PC-3 (cell line): ENCODE measurements at regions not wholly inside any gene's neighbourhood (a gene's known extent, or its start where the extent isn't known, plus 50 kb on each side); places are given as distances from the start of the nearest gene placed in this dataset.
A peak's percentile ranks its signal among the peaks of the same experiment; 100 is the strongest.

ENCODE experiments used
- ATAC-seq: fragments of 200-7000 bp; cut with Tn5 transposase; 2 replicates; pipeline ENCODE4 v1.9.1; 2020; ENCODE audit warnings: mild to moderate bottlenecking, moderate library complexity
- BruUV-seq: library from RNA; stranded (reverse); fragments of 400-500 nt; replicated peaks from 2 replicates; lab custom pipeline; 2021; lab: Mats Ljungman, UMichigan
- CTCF ChIA-PET: fragments of 300-600 bp; sonication (Branson Sonifier 250); formaldehyde crosslinking; loops from one replicate; lab custom pipeline; 2022; ENCODE audit warnings: antibody characterized with exemption; lab: Charles Lee
- POLR2A ChIA-PET: fragments of 300-600 bp; sonication (Branson Sonifier 250); formaldehyde crosslinking; loops from one replicate; lab custom pipeline; 2022; ENCODE audit warnings: antibody characterized with exemption; ENCODE audit not compliant: unreplicated experiment; lab: Charles Lee
- DNase-seq: peaks from one replicate; pipeline ENCODE4 v3.0.0-alpha.2; 2015
- H2AFZ ChIP-seq: fragments of 300-600 bp; sonication (generic); 2 replicates; pipeline ENCODE4 v1.6.0; 2016; ENCODE audit warnings: antibody characterized with exemption, low read length
- H3F3A ChIP-seq: fragments of 300-600 bp; sonication (generic); one replicate; pipeline ENCODE4 v1.6.0; 2017; ENCODE audit warnings: antibody characterized with exemption, low read length, control low read depth, mild to moderate bottlenecking; ENCODE audit not compliant: unreplicated experiment
- H3K27ac ChIP-seq: fragments of 300-600 bp; sonication (generic); 2 replicates; pipeline ENCODE4 v1.5.1; 2016; ENCODE audit warnings: mild to moderate bottlenecking, low read length
- H3K27me3 ChIP-seq: fragments of 300-600 bp; sonication (generic); 2 replicates; pipeline ENCODE4 v1.6.1; 2016; ENCODE audit warnings: low read length, mixed read lengths
- H3K36me3 ChIP-seq: fragments of 300-600 bp; sonication (generic); 2 replicates; pipeline ENCODE4 v1.6.1; 2016; ENCODE audit warnings: low read depth, mixed run types, low read length, mixed read lengths
- H3K4me1 ChIP-seq: fragments of 300-600 bp; sonication (generic); 2 replicates; pipeline ENCODE4 v1.5.1; 2016; ENCODE audit warnings: low read length; ENCODE audit not compliant: insufficient read depth
- H3K4me2 ChIP-seq: fragments of 300-600 bp; sonication (generic); 2 replicates; pipeline ENCODE4 v1.6.0; 2016; ENCODE audit warnings: low read length
- H3K4me3 ChIP-seq: fragments of 300-600 bp; sonication (generic); 2 replicates; pipeline ENCODE4 v1.5.1; 2016; ENCODE audit warnings: mild to moderate bottlenecking, low read length, mixed read lengths
- H3K79me2 ChIP-seq: fragments of 300-600 bp; sonication (generic); 2 replicates; pipeline ENCODE4 v1.6.1; 2017; ENCODE audit warnings: low read length, mixed read lengths
- H3K9ac ChIP-seq: fragments of 300-600 bp; sonication (generic); 2 replicates; pipeline ENCODE4 v1.6.0; 2016; ENCODE audit warnings: mild to moderate bottlenecking, low read length
- H3K9me2 ChIP-seq: fragments of 300-600 bp; sonication (generic); replicated peaks from 2 replicates; pipeline ENCODE4 v1.6.1; 2016; ENCODE audit warnings: mixed run types, low read length, mixed read lengths
- H3K9me3 ChIP-seq: fragments of 300-600 bp; sonication (generic); 2 replicates; pipeline ENCODE4 v1.6.1; 2016; ENCODE audit warnings: low read length, mixed read lengths
- H4K20me1 ChIP-seq: fragments of 300-600 bp; sonication (generic); 2 replicates; pipeline ENCODE4 v1.6.1; 2016; ENCODE audit warnings: low read length, mixed read lengths
- CTCF ChIP-seq: fragments of 300-600 bp; sonication (generic); conservative IDR thresholded peaks from 2 replicates; pipeline ENCODE4 v1.5.1; 2017; ENCODE audit warnings: antibody characterized with exemption, low read depth, mild to moderate bottlenecking, low read length
- EZH2 ChIP-seq: fragments of 300-600 bp; sonication (generic); IDR thresholded peaks from one replicate; pipeline ENCODE4 v1.6.1; 2017; ENCODE audit warnings: antibody characterized with exemption, mild to moderate bottlenecking, low read length; ENCODE audit not compliant: unreplicated experiment
- EZH2phosphoT487 ChIP-seq: fragments of 300-600 bp; sonication (generic); IDR thresholded peaks from 2 replicates; pipeline ENCODE4 v1.6.1; 2018; ENCODE audit warnings: mild to moderate bottlenecking, antibody characterized with exemption, low read length, borderline replicate concordance
- intact Hi-C: fragments of 100-400 bp; cut with micrococcal nuclease; formaldehyde crosslinking; loops from 2 replicates; pipeline ENCODE4 v1.9.0; 2023

- Histone ChIP-seq H3K36me3 (no peaks in the 10 kb centered on the region), H4K20me1 (no peaks in the 10 kb centered on the region), H3K27ac (no peak overlapping the region), H3F3A (no peaks in the 10 kb centered on the region), H2AFZ (no peak overlapping the region), H3K9ac (no peak overlapping the region), H3K79me2 (no peaks in the 10 kb centered on the region), H3K9me3 (no peaks in the 10 kb centered on the region), H3K9me2 (no peaks in the 10 kb centered on the region), H3K4me2 (no peak overlapping the region), H3K27me3 (no peaks in the 10 kb centered on the region), H3K4me1 (no peaks in the 10 kb centered on the region), H3K4me3 (no peak overlapping the region)
- ChIA-PET CTCF (no interaction called here), POLR2A (no interaction called here)
- no TSS peak for BruUV-seq
- ATAC-seq (no peak), DNase-seq (no peak)
- intact Hi-C loops: no loop called here
- no peak for TF ChIP-seq EZH2phosphoT487
- TF ChIP-seq EZH2: no peak
- no peak for TF ChIP-seq CTCF
Measured at GRCh38 chr4:144547678-144548298, 98.2 kb upstream of the HHIP start.

GRCh38 chr4:144556636-144557035 is 89.3 kb upstream of the HHIP start:
- Histone ChIP-seq H3K4me1 (no peaks in the 10 kb centered on the region), H4K20me1 (no peaks in the 10 kb centered on the region), H3K9me2 (no peaks in the 10 kb centered on the region), H3K4me2 (no peak overlapping the region), H3K4me3 (no peak overlapping the region), H3K9me3 (no peaks in the 10 kb centered on the region), H3K79me2 (no peaks in the 10 kb centered on the region), H3K27me3 (no peaks in the 10 kb centered on the region), H3K9ac (no peak overlapping the region), H3F3A (no peaks in the 10 kb centered on the region), H3K36me3 (no peaks in the 10 kb centered on the region), H2AFZ (no peak overlapping the region), H3K27ac (no peak overlapping the region)
- ATAC-seq (no peak), DNase-seq (no peak)
- intact Hi-C loops: loop anchor here (1.0 kb wide), 4 partner anchors 27 to 382 kb away; no protein-coding TSS in a partner anchor
- POLR2A ChIA-PET: no interaction called here
- no TSS peak for BruUV-seq
- CTCF ChIA-PET: no interaction called here
- TF ChIP-seq CTCF (no peak), EZH2 (no peak)

- Histone ChIP-seq H3K9me3 (no peaks in the 10 kb centered on the region), H3F3A (no peaks in the 10 kb centered on the region), H3K9me2 (no peaks in the 10 kb centered on the region), H4K20me1 (no peaks in the 10 kb centered on the region), H3K36me3 (no peaks in the 10 kb centered on the region), H3K4me3 (no peak overlapping the region), H3K4me1 (no peaks in the 10 kb centered on the region), H3K27ac (no peak overlapping the region), H2AFZ (no peak overlapping the region), H3K4me2 (no peak overlapping the region), H3K27me3 (no peaks in the 10 kb centered on the region), H3K9ac (no peak overlapping the region), H3K79me2 (no peaks in the 10 kb centered on the region)
- ATAC-seq (no peak), DNase-seq (peak; percentile 30)
- TF ChIP-seq EZH2 (no peak), CTCF (peak; percentile 39; the same call in 1 of the 2 replicates)
- intact Hi-C loops: loop anchor here (1.0 kb wide), 4 partner anchors 26 to 383 kb away; no protein-coding TSS in a partner anchor
- ChIA-PET CTCF (no interaction called here), POLR2A (no interaction called here)
- BruUV-seq: no TSS peak
Measured at GRCh38 chr4:144557404-144557803, 88.6 kb upstream of the HHIP start.
